Ectodermal cell (in vitro differentiated cells): ENCODE measurements at regions not wholly inside any gene's neighbourhood (a gene's known extent, or its start where the extent isn't known, plus 50 kb on each side); places are given as distances from the start of the nearest gene placed in this dataset.

ENCODE experiments used
- H3K27ac ChIP-seq: 2 replicates; pipeline ENCODE4 v1.7.0; 2013; ENCODE audit warnings: mild to moderate bottlenecking, low read depth, low read length; ENCODE audit not compliant: insufficient read depth, poor library complexity, severe bottlenecking
- H3K27me3 ChIP-seq: 2 replicates; pipeline ENCODE4 v1.7.0; 2013; ENCODE audit warnings: mild to moderate bottlenecking, low read length; ENCODE audit not compliant: insufficient read depth, control insufficient read depth, poor library complexity, severe bottlenecking
- H3K36me3 ChIP-seq: one replicate; pipeline ENCODE4 v1.7.0; 2013; ENCODE audit warnings: low read length; ENCODE audit not compliant: control insufficient read depth, insufficient read depth
- H3K4me1 ChIP-seq: one replicate; pipeline ENCODE4 v1.7.0; 2013; ENCODE audit warnings: low read length; ENCODE audit not compliant: control insufficient read depth, insufficient read depth
- H3K4me3 ChIP-seq: 2 replicates; pipeline ENCODE4 v1.7.0; 2013; ENCODE audit warnings: low read depth, low read length, control low read depth; ENCODE audit not compliant: insufficient read depth
- H3K9me3 ChIP-seq: 2 replicates; pipeline ENCODE4 v1.7.0; 2013; ENCODE audit warnings: mild to moderate bottlenecking, low read length, moderate library complexity; ENCODE audit not compliant: control insufficient read depth
- WGBS, 2 experiments: methylation state at CpG; one replicate each; pipeline ENCODE4 v1.1.7; 2013; ENCODE audit warnings: missing lambda C conversion rate in 2 of 2; 5-methylcytosine and 5-hydroxymethylcytosine counted together

DNA sequence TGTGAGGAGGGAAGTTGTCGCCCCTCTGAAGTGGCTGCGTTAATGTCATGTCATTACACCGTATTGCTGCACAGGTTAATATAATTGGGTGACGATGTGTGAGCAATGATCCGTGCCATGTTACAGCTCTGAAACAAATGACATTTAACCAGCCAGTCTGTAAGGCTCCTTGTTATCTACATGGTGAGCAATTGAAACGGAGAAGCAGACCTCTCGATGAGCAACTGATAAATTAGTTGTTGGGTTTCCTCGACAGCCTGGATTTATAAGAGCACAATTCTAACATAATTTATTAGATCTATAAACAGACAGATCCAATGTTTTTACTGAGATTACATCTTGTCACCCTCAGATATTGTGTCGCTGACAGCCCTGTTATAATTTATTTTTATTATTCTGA is 49.9 kb upstream of the MAFB start:
- Histone ChIP-seq H3K36me3 (no peaks in the 10 kb centered on the region), H3K27ac (no peak overlapping the region), H3K27me3 (no peaks in the 10 kb centered on the region), H3K4me3 (no peak overlapping the region), H3K9me3 (no peaks in the 10 kb centered on the region), H3K4me1 (peaks cover 8% of the 10 kb centered on the region)
- 59 to 61% methylated on average over 7 to 8 of the region's 9 CpGs for WGBS, 2 experiments

DNA sequence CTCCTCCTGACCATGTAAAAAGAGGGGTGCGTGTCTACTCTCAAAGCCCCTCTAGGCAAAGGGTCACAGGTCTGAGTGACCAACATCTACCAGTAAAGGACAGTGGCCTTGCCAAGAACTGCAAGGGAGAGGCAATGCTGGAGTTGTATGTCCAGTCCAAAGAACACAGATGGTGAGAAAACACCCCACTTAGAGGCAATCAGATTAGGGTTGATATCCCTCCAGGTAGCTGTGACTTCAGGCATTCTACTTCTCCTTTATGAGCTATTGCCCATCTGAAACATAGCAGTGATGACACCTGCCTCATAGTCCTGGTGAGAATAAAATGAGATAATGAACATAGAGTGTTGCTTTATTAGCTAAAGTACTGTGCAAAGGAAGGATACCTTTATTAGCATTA is 50.8 kb upstream of the MAFB start:
- H3K27ac ChIP-seq: no peak overlapping the region
- H3K9me3 ChIP-seq: no peaks in the 10 kb centered on the region
- H3K36me3 ChIP-seq: no peaks in the 10 kb centered on the region
- no peaks in the 10 kb centered on the region for H3K27me3 ChIP-seq
- no peak overlapping the region for H3K4me3 ChIP-seq
- peaks cover 8% of the 10 kb centered on the region for H3K4me1 ChIP-seq
- 86 to 94% methylated on average over 1 of the region's 1 CpG for whole genome bisulfite sequencing, 2 experiments

DNA sequence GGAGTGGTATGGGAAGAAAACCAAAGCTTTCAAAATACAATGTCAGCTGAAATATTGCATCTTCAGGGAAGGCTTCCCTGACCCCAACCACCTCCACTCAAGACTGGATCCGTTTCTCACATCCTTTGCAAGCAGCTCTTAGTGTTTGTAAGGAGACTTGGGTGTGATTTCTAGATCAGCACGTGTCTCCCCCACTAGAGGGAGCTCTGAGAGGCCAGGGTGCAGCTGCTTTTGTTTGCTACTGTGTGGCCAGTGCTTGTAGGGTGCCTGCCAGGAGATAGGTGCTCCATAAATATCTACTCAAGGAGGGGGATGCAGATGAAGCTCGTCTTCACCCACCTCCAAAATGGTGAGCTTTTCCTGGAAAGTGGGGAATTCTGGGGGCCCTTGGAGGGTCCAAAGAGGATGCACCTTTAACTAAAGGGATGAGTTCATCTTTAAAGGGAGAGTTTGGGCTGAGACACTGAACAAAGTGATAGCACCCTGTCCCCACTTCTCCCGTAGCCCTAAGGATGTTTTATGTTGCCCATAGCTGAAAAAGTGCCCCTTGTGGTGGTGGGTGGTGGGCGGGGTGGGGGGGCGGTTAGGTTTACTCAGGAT is 52.6 kb upstream of the MAFB start:
- 65 to 70% methylated on average over 5 to 6 of the region's 6 CpGs for whole genome bisulfite sequencing, 2 experiments

DNA sequence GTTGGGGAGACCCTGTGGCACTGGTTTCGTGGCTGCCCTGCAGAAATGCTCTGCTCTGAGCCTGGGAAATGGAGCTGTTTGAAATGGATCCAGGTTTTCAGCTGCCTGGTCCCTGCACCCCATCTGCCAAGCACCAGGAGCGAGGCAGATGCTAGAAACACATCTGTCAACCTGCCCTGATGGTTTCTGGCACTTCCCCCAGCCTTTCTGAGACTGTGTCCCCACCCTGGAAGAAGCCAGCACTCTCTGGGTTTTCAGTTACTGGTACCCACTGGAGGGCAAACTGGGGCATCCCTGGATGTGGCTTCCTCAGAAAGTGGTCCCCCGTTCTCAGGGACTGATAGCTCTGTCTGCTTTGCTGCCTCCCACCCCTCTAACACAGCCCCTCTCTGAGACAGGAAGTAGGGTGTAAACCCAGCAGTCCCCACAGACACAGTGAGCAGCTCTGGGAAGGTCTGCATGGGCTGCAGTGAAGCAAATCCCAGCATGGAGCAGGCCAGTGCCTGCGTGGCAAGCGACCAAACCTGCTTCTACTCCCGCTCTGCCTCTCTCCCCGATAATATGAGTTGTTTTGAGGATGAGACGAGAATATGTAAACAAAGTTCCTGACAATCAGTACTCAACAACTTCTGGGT is 54.2 kb upstream of the MAFB start:
- Histone ChIP-seq H3K27ac (no peak overlapping the region), H3K27me3 (no peaks in the 10 kb centered on the region), H3K36me3 (no peaks in the 10 kb centered on the region), H3K4me1 (peaks cover 8% of the 10 kb centered on the region), H3K4me3 (no peak overlapping the region), H3K9me3 (no peaks in the 10 kb centered on the region)
- WGBS, 2 experiments: 88 to 91% methylated on average over 8 of the region's 8 CpGs

More for the DNA sequence above, 52.6 kb upstream of the MAFB start:
- Histone ChIP-seq H3K27ac (no peak overlapping the region), H3K4me1 (peaks cover 8% of the 10 kb centered on the region), H3K9me3 (no peaks in the 10 kb centered on the region), H3K36me3 (no peaks in the 10 kb centered on the region), H3K27me3 (no peaks in the 10 kb centered on the region), H3K4me3 (no peak overlapping the region)

DNA sequence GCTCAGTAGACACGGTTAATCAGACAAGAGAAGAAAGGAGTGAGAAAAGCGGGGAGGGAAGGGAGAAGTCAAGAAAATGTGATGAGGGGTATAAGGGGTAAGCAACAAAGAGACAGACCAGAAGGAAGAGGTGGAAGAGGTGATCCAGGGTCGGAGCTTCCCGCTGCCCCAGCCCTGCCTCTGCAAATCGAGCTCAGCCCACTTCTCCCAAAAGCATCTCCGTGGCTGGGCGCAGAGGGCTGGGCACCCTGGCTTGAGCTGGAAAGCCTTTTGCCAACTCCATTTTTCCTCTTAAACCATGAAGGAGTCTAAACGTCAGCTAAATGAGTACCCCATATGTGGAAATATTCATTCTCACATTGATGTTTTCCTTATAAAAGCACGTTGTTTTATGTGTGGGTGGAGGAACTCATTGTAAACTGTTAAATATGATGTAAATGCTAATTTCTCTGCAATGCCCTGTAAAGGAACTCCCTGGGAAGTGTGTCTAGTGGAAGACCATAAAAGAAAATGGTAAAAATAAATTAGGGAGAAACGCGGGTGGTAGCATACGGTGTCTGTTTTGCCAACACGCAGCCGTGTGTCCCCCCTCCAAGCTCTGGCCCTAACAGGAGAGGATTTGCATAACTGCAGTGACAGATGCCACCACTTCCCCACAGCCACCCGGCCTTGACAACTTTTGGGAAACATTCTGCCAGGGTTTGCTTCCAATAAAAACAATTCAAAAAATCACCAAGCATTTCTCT is 55.2 kb upstream of the MAFB start:
- no peaks in the 10 kb centered on the region for H3K27me3 ChIP-seq
- H3K9me3 ChIP-seq: no peaks in the 10 kb centered on the region
- no peak overlapping the region for H3K27ac ChIP-seq
- H3K36me3 ChIP-seq: no peaks in the 10 kb centered on the region
- H3K4me3 ChIP-seq: no peak overlapping the region
- peaks cover under 1% of the 10 kb centered on the region for H3K4me1 ChIP-seq
- 84% methylated on average over 15 of the region's 15 CpGs for WGBS, 2 experiments

DNA sequence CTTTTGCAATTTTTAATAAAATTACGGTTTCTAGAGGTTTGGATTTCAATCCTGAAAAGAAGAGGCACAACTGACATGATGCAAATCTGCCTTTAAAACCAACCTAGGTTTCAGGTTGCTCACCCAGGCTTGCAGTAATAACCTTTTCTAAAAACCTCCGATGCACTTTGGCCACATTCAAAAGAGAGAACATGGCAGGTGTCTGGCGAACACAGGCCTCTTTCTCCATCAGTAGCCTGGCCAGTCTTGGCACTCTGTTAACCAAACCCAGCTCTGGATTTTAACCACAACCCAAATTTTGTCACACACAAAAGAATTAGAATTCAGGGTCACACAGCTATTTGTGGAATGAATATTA is 55.8 kb upstream of the MAFB start:
- H3K9me3 ChIP-seq: no peaks in the 10 kb centered on the region

DNA sequence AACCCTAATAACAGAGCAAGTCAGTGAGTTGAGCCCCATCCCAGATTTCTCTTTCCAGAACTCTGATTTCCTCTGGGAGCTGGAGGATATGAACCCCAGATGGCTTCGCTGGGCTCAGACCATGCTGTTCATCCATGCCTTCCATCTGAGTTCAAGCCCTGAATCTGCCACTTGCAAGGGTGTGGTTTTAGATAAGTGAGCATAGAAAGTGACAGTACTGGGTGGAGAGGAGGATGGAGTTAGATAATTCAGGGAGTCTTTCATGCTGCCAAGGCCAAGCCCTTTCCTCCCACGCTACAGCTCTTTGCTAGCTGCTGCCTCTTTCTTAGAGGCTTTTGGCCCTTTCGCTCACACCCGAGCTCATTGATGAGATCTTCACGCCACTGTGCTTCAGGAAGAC is 57.2 kb upstream of the MAFB start:
- no peaks in the 10 kb centered on the region for H3K36me3 ChIP-seq
- H3K27ac ChIP-seq: no peak overlapping the region
- H3K27me3 ChIP-seq: no peaks in the 10 kb centered on the region
- no peaks in the 10 kb centered on the region for H3K9me3 ChIP-seq
- no peak overlapping the region for H3K4me3 ChIP-seq
- no peaks in the 10 kb centered on the region for H3K4me1 ChIP-seq
- WGBS, 2 experiments: 74 to 77% methylated on average over 5 of the region's 5 CpGs

More for the DNA sequence above, 55.8 kb upstream of the MAFB start:
- 85 to 89% methylated on average over 3 of the region's 3 CpGs for WGBS, 2 experiments
- H3K4me1 ChIP-seq: no peaks in the 10 kb centered on the region
- no peak overlapping the region for H3K4me3 ChIP-seq
- H3K27ac ChIP-seq: no peak overlapping the region
- no peaks in the 10 kb centered on the region for H3K36me3 ChIP-seq
- no peaks in the 10 kb centered on the region for H3K27me3 ChIP-seq

DNA sequence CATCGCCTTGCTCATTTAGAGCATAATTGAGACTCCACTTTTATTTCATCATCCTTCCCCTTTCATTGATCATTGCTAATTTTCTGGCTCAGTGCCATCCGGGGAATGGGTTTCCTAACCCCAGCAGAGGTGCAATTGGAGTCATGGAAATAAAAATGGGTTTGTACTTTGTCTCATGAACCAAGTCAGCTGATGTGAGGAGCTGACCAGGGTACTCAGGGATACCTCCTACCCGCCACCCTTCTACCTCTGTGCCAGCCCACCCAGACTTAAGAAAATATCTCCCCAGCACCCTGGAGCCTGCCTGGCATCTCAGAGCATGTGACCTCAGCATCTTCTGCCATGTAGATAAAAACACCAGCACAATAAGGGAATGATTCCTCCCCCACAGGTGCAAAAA is 59.1 kb upstream of the MAFB start:
- WGBS, 2 experiments: 86 to 89% methylated on average over 3 of the region's 3 CpGs
- H3K27ac ChIP-seq: no peak overlapping the region
- H3K4me1 ChIP-seq: no peaks in the 10 kb centered on the region
- H3K27me3 ChIP-seq: no peaks in the 10 kb centered on the region
- no peaks in the 10 kb centered on the region for H3K9me3 ChIP-seq
- H3K4me3 ChIP-seq: no peak overlapping the region
- H3K36me3 ChIP-seq: no peaks in the 10 kb centered on the region

DNA sequence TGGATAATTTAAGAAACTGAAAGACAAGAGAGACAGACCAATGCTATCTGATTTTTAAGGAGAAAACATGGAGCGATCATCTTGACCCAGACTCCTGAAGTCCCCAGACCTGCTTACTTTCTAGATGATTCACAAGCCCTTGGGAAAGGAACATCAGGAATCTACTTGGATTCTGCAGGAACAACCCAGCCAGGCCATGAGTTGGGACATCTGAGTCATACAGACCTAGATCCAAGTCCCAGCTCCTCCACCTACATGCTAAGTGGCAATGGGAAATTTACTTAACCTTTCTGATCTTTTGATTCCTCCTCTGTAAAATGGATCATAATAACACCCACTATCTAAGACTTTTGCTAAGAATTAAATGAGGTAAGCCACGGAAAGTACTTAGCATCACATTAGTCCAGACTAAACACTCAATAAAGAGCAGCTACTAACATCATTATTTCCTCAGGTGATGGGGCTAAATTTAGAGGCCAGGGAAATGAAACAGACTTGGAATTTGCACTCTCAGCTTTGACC is 61.0 kb upstream of the MAFB start:
- Histone ChIP-seq H3K36me3 (no peaks in the 10 kb centered on the region), H3K27ac (no peak overlapping the region), H3K4me1 (no peaks in the 10 kb centered on the region), H3K4me3 (no peak overlapping the region), H3K27me3 (no peaks in the 10 kb centered on the region), H3K9me3 (no peaks in the 10 kb centered on the region)
- 96 to 99% methylated on average over 2 of the region's 2 CpGs for WGBS, 2 experiments

DNA sequence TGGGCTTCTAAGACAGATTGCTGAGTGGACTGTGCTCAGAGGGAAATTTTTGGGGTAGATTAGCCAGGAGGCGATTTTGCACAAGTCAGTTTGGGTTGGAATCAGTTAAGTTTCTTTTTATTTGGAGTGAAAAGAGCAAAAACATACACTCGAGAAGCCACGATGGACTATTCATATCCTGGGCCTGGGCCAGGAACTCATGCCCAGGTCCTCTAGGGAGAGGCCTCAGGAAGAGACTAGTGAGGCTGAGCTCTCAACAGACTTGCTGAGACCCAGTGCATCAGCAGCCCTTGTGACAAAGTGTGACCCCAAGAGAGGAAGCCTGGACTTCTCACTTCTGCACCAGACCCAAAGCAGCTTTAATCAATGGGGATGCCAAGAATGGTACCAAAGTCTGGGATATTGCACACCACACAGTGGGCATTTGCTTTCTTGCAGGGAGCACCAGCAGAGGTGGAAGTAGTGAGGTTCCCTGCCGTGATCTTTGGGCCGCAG is 61.6 kb upstream of the MAFB start:
- Histone ChIP-seq H3K4me3 (no peak overlapping the region), H3K27ac (no peak overlapping the region), H3K9me3 (no peaks in the 10 kb centered on the region), H3K36me3 (no peaks in the 10 kb centered on the region), H3K27me3 (no peaks in the 10 kb centered on the region), H3K4me1 (no peaks in the 10 kb centered on the region)
- WGBS, 2 experiments: 87 to 88% methylated on average over 5 of the region's 5 CpGs
